Liver (tissue), 8 donors: ENCODE measurements at regions not wholly inside any gene's neighbourhood (a gene's known extent, or its start where the extent isn't known, plus 50 kb on each side); places are given as distances from the start of the nearest gene placed in this dataset.

ENCODE experiments used
- DNase-seq: peaks from one replicate; pipeline ENCODE4 v3.0.0-alpha.2; 2017; ENCODE audit warnings: low spot score
- H3K27ac ChIP-seq, 2 donors: one replicate each; pipeline ENCODE4 v1.7.0; 2013; ENCODE audit warnings: inconsistent platforms in 2 of 2, low read length in 2 of 2, control low read depth in 1 of 2, low read depth in 1 of 2, mild to moderate bottlenecking in 1 of 2
- H3K27me3 ChIP-seq, 4 donors: one replicate each; pipeline versions ENCODE4 v1.6.1 to v1.7.0; 2013; ENCODE audit warnings: low read length in 3 of 4, inconsistent platforms in 1 of 4, mild to moderate bottlenecking in 1 of 4, moderate library complexity in 1 of 4; ENCODE audit not compliant: control insufficient read depth in 4 of 4, insufficient read depth in 4 of 4
- H3K36me3 ChIP-seq, 4 donors: one replicate each; pipeline versions ENCODE4 v1.6.1 to v1.7.0; 2013; ENCODE audit warnings: low read length in 3 of 4, mild to moderate bottlenecking in 3 of 4, low read depth in 1 of 4, moderate library complexity in 1 of 4; ENCODE audit not compliant: control insufficient read depth in 4 of 4, insufficient read depth in 3 of 4
- H3K4me1 ChIP-seq, 4 donors: one replicate each; pipeline versions ENCODE4 v1.6.1 to v1.7.0; 2013; ENCODE audit warnings: low read length in 3 of 4, mild to moderate bottlenecking in 3 of 4, moderate library complexity in 1 of 4; ENCODE audit not compliant: control insufficient read depth in 4 of 4, insufficient read depth in 4 of 4
- H3K4me3 ChIP-seq, 3 donors: one replicate each; pipeline versions ENCODE4 v1.6.1 to v1.7.0; 2013; ENCODE audit warnings: low read length in 3 of 3, control low read depth in 1 of 3, low read depth in 1 of 3, mild to moderate bottlenecking in 1 of 3
- H3K9ac ChIP-seq, 2 donors: one replicate each; pipeline ENCODE4 v1.7.0; 2013; ENCODE audit warnings: low read length in 2 of 2, mild to moderate bottlenecking in 2 of 2, moderate library complexity in 2 of 2, control low read depth in 1 of 2, low read depth in 1 of 2
- H3K9me3 ChIP-seq, 4 donors: one replicate each; pipeline versions ENCODE4 v1.6.1 to v1.7.0; 2013; ENCODE audit warnings: low read length in 3 of 4; ENCODE audit not compliant: control insufficient read depth in 4 of 4
- ATF3 ChIP-seq: IDR thresholded peaks from 2 replicates; pipeline ENCODE4 v1.6.1; 2016; ENCODE audit warnings: antibody characterized with exemption
- CTCF ChIP-seq: fragments of 150-350 bp; IDR thresholded peaks from 2 replicates; pipeline ENCODE4 v1.5.1; 2017; ENCODE audit warnings: improper control_type of control experiment, low read depth, low read length; ENCODE audit not compliant: missing input control
- FOXA1 ChIP-seq: IDR thresholded peaks from 2 replicates; pipeline ENCODE4 v1.6.1; 2016; ENCODE audit warnings: antibody characterized with exemption
- FOXA2 ChIP-seq: IDR thresholded peaks from 2 replicates; pipeline ENCODE4 v1.6.1; 2016; ENCODE audit warnings: antibody characterized with exemption
- HNF4A ChIP-seq, 2 donors: conservative IDR thresholded peaks; 2 replicates each; pipeline ENCODE4 v1.6.1; 2016; ENCODE audit warnings: antibody characterized with exemption in 2 of 2, mild to moderate bottlenecking in 2 of 2
- HNF4G ChIP-seq: IDR thresholded peaks from 2 replicates; pipeline ENCODE4 v1.6.1; 2016; ENCODE audit warnings: antibody characterized with exemption
- JUND ChIP-seq, 2 donors: IDR thresholded peaks; 2 replicates each; pipeline ENCODE4 v1.6.1; 2016; ENCODE audit warnings: antibody characterized with exemption in 2 of 2
- RAD21 ChIP-seq, 2 donors: IDR thresholded peaks; 2 replicates each; pipeline ENCODE4 v1.6.1; 2016; ENCODE audit warnings: antibody characterized with exemption in 2 of 2, mild to moderate bottlenecking in 2 of 2
- REST ChIP-seq: IDR thresholded peaks from 2 replicates; pipeline ENCODE4 v1.6.1; 2016; ENCODE audit warnings: antibody characterized with exemption, mild to moderate bottlenecking
- RXRA ChIP-seq, 2 donors: IDR thresholded peaks; 2 replicates each; pipeline ENCODE4 v1.6.1; 2017 to 2018; ENCODE audit warnings: antibody characterized with exemption in 2 of 2, mild to moderate bottlenecking in 1 of 2
- SP1 ChIP-seq: IDR thresholded peaks from 2 replicates; pipeline ENCODE4 v1.6.1; 2018; ENCODE audit warnings: antibody characterized with exemption, mild to moderate bottlenecking
- TAF1 ChIP-seq: conservative IDR thresholded peaks from 2 replicates; pipeline ENCODE4 v1.6.1; 2016; ENCODE audit warnings: antibody characterized with exemption, mild to moderate bottlenecking
- YY1 ChIP-seq: IDR thresholded peaks from 2 replicates; pipeline ENCODE4 v1.6.1; 2016; ENCODE audit warnings: antibody characterized with exemption, mild to moderate bottlenecking
- ZBTB33 ChIP-seq: IDR thresholded peaks from 2 replicates; pipeline ENCODE4 v1.6.1; 2016; ENCODE audit warnings: antibody characterized with exemption
- WGBS: extraction: QIAGEN DNeasy Blood & Tissue Kit; methylation state at CpG from one replicate; pipeline ENCODE4 v1.1.7; 2013; 5-methylcytosine and 5-hydroxymethylcytosine counted together
- donor health status: healthy.
- donor health status: healthy.
- donor health status: healthy.
- donor health status: healthy.
- donor health status: healthy.

- TF ChIP-seq CTCF, result no peak
- TF ChIP-seq RAD21 (IDR thresholded peaks at IDR 0.05), result no peak
- TF ChIP-seq JUND (IDR thresholded peaks at IDR 0.05), result no peak
- TF ChIP-seq ATF3, result no peak
- no peak for TF ChIP-seq FOXA2
Observed at GRCh38 chr18:30358555-30358954, 684.0 kb downstream of the DSC3 start (continued).

GRCh38 chr18:30352551-30353168 lies 689.9 kb downstream of the DSC3 start:
- TF ChIP-seq HNF4G, result no peak
- TF ChIP-seq FOXA1, result no peak
- no peak for TF ChIP-seq ZBTB33
- Histone ChIP-seq H3K27ac (no peak overlapping the region), H3K27me3 (no peaks in the 10 kb centered on the region), H3K4me3 (no peak overlapping the region), H3K4me1 (no peaks in the 10 kb centered on the region), H3K9me3 (no peaks in the 10 kb centered on the region), H3K36me3 (no peaks in the 10 kb centered on the region), H3K9ac (no peak overlapping the region)
- no peak for DNase-seq
- 91% methylated on average over 20 of the region's 20 CpGs for WGBS

GRCh38 chr18:30350263-30350662 lies 692.3 kb downstream of the DSC3 start:
- Histone ChIP-seq H3K9ac (no peak overlapping the region), H3K4me3 (no peak overlapping the region), H3K9me3 (no peaks in the 10 kb centered on the region), H3K4me1 (no peaks in the 10 kb centered on the region), H3K27me3 (no peaks in the 10 kb centered on the region), H3K36me3 (no peaks in the 10 kb centered on the region), H3K27ac (no peak overlapping the region)
- DNase-seq, result no peak
- WGBS, result 49% methylated on average over 1 of the region's 1 CpG
- TF ChIP-seq TAF1 (no peak), REST (no peak), HNF4A (conservative IDR thresholded peaks at IDR 0.05) (no peak), SP1 (no peak), FOXA2 (no peak), JUND (IDR thresholded peaks at IDR 0.05) (no peak), RXRA (IDR thresholded peaks at IDR 0.05) (no peak), YY1 (no peak)
